Activated T-cell treated with anti-CD3 and anti-CD28 coated beads, Interleukin-2, amount 50 U/mL, for 72 hours (primary cell): ENCODE measurements at regions not wholly inside any gene's neighbourhood (a gene's known extent, or its start where the extent isn't known, plus 50 kb on each side); places are given as distances from the start of the nearest gene placed in this dataset.

Experiments
- ATAC-seq, 2 donors: fragments of 150-1000 bp; cut with Tn5 transposase; replicated peaks in 1 of 2; 2 replicates each; pipeline ENCODE4 v1.10.0; 2021; ENCODE audit warnings: moderate library complexity in 2 of 2, mild to moderate bottlenecking in 1 of 2
- DNase-seq, 2 donors: peaks; one replicate each; pipeline ENCODE4 v3.0.0; 2021 to 2022; ENCODE audit warnings: mixed read lengths in 1 of 2
- H3K27ac Mint-ChIP-seq: one replicate; pipeline ENCODE4 v1.8.0; 2022; ENCODE audit warnings: mild to moderate bottlenecking, moderate library complexity, mixed read lengths
- H3K27me3 Mint-ChIP-seq: one replicate; pipeline ENCODE4 v1.8.0; 2022; ENCODE audit warnings: low read depth, mixed read lengths
- H3K36me3 Mint-ChIP-seq, 2 donors: one replicate each; pipeline ENCODE4 v1.8.0; 2022; ENCODE audit warnings: mixed read lengths in 2 of 2, mild to moderate bottlenecking in 1 of 2; ENCODE audit not compliant: insufficient read depth in 2 of 2
- H3K4me1 Mint-ChIP-seq: one replicate; pipeline ENCODE4 v1.8.0; 2022; ENCODE audit warnings: low read depth, mixed read lengths
- H3K4me3 Mint-ChIP-seq, 2 donors: one replicate each; pipeline ENCODE4 v1.8.0; 2022; ENCODE audit warnings: mild to moderate bottlenecking in 2 of 2, mixed read lengths in 2 of 2, moderate library complexity in 2 of 2
- H3K9me3 Mint-ChIP-seq, 2 donors: one replicate each; pipeline ENCODE4 v1.8.0; 2022; ENCODE audit warnings: mixed read lengths in 2 of 2

DNA sequence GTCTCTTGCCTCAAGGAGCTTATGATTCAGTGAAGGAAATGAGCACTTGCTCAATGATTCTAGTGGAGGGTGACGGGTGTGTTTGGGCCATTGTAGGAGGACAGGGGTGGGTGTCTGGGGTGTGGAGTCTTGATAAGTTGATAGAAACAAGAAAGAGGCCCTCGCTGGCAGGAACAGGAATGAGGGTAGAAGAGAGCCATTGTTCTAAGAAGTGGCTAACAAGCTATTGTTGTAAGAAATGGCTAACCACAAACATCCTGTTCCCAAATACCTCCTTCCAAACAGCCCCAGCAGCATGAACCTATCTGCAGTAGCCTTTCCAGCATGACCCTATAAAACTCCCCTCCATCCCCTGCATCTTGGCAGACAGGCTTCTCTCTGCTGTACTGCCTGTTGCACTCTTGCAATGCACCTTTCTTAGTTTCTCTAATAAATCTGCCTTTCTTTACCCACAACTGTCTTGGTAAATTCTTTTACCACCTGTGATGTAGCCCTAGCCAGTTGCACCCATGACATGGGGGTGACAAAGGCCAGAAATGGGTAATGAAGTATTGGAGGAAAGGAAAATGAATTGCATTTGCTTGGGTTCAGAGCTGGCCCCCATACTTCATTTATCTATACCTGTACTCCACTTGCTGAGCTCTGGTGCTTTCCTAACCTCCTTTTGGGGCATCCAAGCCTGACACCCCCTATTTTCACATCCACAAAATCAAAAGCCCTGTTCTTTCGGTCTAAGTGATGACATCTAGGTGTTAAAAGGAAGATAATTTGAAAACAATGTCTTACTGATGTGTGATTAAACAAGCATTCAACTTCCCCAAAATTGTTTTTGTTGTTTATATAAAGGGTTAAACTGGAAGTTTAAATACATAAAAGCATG lies 389.1 kb downstream of the GRIN2B start:
- Mint-ChIP-seq H3K27me3 (no peaks in the 10 kb centered on the region), H3K27ac (no peak overlapping the region), H3K9me3 (peaks cover 3 to 4% of the 10 kb centered on the region in 2 donors), H3K4me3 (no peak overlapping the region), H3K36me3 (no peaks in the 10 kb centered on the region), H3K4me1 (no peaks in the 10 kb centered on the region)
- ATAC-seq (no peak), DNase-seq (no peak)

DNA sequence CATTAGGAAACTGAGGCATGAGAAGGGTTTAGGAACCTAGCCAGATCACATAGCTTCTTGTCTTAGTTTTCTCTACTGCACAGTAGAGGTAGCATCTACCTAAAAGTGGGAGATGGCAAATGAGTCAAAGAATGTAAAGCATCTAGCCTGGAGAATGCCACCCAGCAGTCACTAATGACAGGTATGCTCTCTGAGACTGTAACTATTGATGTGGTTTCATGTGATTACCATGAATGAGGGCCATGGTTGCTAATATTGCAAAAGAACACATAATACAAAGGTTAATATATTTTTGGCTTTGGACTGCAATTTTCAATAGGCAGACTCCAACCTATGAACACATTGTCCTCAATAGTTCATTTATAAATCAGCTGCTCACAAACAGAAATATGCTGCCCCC lies 389.9 kb downstream of the GRIN2B start:
- no peaks in the 10 kb centered on the region for H3K27me3 Mint-ChIP-seq
- H3K4me3 Mint-ChIP-seq: no peak overlapping the region
- H3K27ac Mint-ChIP-seq: no peak overlapping the region
- no peaks in the 10 kb centered on the region for H3K36me3 Mint-ChIP-seq
- ATAC-seq (no peak), DNase-seq (no peak)
- peaks cover 3 to 4% of the 10 kb centered on the region in 2 donors for H3K9me3 Mint-ChIP-seq
- H3K4me1 Mint-ChIP-seq: no peaks in the 10 kb centered on the region

DNA sequence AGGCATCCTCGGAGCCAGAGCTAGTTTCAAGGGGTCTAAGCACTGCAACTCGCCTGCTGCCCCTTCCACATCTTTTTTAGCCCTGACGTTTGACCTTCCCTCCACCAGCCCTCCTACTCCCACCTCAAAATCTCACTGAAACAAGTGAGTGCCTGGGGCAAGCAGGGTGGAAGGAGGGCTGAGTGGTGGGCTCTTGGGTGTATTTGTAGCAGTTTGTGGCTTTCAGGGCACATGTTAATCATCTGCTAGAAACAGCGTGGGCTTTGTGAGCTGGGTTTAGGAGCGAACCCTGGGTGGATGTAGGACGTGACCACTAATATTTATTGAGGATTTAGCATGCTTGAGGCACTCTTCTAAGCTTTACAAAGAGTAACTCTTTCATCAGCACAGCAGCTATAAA lies 390.3 kb downstream of the GRIN2B start:
- ATAC-seq: no peak
- DNase-seq: no peak
- Mint-ChIP-seq H3K27me3 (no peaks in the 10 kb centered on the region), H3K4me3 (no peak overlapping the region), H3K4me1 (no peaks in the 10 kb centered on the region), H3K36me3 (no peaks in the 10 kb centered on the region), H3K27ac (no peak overlapping the region), H3K9me3 (peaks cover 3 to 4% of the 10 kb centered on the region in 2 donors)

DNA sequence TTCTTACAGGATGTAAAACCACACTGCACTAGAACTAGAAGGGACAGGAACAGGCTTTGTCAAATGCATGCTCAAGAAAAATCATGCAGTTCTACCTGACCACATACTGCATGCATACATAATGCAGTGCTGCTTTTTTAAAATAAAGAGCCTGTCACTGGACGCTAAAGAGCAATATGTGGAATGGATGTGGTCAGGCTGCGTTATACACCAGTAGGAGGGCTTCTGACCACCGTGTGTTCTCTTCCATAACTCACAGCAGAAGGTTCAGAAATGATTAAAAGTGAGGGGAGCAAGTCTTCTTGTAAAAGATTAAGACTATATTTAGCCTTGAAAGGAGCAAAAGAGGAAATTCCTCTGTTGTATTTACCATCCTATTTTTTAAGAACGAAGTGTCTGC lies 392.0 kb downstream of the EMP1 start:
- Mint-ChIP-seq H3K27ac (no peak overlapping the region), H3K4me1 (no peaks in the 10 kb centered on the region), H3K4me3 (no peak overlapping the region), H3K36me3 (no peaks in the 10 kb centered on the region), H3K27me3 (no peaks in the 10 kb centered on the region), H3K9me3 (no peaks in the 10 kb centered on the region)
- DNase-seq (no peak), ATAC-seq (no peak)

DNA sequence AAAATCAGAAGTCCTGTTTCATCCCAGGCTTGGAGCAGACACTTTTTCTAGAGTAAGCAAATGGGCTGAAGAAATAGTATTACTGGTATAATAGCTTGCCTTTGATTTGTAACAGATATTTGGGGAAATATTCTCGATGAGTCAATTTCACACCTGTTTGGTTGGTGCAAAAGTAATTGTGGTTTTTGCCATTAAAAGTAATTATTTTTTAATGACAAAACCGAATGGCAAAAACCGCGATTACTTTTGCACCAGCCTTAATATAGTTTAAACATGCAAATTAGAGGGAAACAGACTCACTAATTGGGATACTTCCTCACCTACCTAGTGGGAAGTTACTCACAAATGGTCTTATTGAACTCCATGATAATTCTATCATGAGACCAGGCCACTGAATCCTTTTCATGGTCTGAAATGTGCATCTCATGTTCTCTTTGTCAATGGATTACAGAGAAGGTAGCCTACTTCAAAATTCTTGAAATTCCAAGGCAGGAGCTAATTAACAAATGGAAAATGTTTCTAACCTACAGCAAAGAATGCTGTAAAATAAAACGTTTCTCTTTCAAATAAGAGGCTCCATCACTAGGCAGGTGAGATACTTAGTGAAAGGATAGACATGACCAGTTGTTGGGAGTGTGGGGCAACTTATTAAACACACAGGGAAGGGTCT lies 391.3 kb downstream of the EMP1 start:
- Mint-ChIP-seq H3K4me1 (no peaks in the 10 kb centered on the region), H3K9me3 (no peaks in the 10 kb centered on the region), H3K27ac (no peak overlapping the region), H3K4me3 (no peak overlapping the region), H3K27me3 (no peaks in the 10 kb centered on the region), H3K36me3 (no peaks in the 10 kb centered on the region)
- DNase-seq: no peak
- ATAC-seq: no peak

DNA sequence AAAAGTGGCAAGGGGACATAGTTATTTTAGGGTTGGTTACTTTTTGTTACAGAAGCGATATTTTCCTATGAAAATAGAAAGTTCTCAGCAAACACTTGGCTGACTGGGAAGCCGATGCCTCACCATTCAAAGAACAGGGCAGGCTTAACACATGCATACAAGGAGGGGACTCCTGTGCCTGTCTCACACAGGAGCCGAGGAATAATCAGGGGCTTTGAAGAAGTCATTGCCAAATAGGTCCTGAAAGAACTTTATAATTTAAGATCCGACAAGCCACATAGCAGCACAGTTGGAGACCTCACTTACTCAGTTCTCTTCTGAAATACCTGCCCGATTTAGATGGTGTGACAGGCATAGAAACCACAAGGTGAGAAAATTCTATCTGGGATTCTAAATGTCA lies 389.8 kb downstream of the EMP1 start:
- Mint-ChIP-seq H3K4me1 (no peaks in the 10 kb centered on the region), H3K4me3 (no peak overlapping the region), H3K36me3 (no peaks in the 10 kb centered on the region), H3K27me3 (no peaks in the 10 kb centered on the region), H3K27ac (no peak overlapping the region), H3K9me3 (no peaks in the 10 kb centered on the region)
- ATAC-seq (no peak), DNase-seq (no peak)

DNA sequence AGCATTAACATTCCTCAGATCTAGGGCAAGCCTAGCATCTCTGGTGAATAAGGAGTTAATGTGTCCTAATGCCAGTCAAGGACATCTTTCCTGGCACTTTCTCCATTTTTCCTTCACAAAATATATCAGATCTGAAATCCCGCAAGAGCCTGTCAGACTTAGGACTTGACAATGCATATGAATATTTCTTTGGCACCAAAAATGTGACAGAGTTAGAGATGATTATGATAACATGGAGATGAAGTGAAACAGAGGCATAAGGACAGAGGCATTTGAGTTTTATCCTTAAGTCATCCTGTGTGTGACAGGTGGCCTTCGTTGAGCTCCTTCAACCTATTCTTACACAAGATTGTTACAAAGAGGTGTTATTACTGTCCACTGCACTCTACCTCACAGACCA lies 388.0 kb downstream of the EMP1 start:
- ATAC-seq (no peak), DNase-seq (no peak)
- Mint-ChIP-seq H3K4me1 (no peaks in the 10 kb centered on the region), H3K27me3 (peaks cover 6% of the 10 kb centered on the region), H3K4me3 (no peak overlapping the region), H3K27ac (no peak overlapping the region), H3K9me3 (no peaks in the 10 kb centered on the region), H3K36me3 (no peaks in the 10 kb centered on the region)

DNA sequence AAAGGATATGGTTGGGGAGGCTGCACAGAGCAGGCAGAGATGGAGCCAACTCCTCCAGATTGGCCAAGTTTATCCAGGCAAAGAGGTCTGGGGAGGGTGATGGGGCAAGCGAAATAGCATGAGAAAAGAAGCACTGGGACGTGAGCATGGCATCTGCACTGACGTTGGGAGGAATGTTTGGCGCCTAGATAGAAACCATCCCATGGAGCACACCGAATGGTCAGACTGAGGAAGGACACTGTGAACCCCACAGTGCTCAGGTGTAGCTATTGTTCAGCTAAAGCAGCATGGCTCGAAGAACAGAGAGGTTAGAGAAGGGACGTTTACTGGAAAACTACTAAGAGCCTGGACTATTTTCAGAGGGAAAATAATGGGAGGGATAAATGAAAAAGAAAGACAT lies 387.1 kb downstream of the EMP1 start:
- no peak for ATAC-seq
- Mint-ChIP-seq H3K27me3 (peaks cover 6% of the 10 kb centered on the region), H3K4me1 (no peaks in the 10 kb centered on the region), H3K9me3 (no peaks in the 10 kb centered on the region), H3K27ac (no peak overlapping the region), H3K36me3 (no peaks in the 10 kb centered on the region), H3K4me3 (no peak overlapping the region)
- DNase-seq: no peak

DNA sequence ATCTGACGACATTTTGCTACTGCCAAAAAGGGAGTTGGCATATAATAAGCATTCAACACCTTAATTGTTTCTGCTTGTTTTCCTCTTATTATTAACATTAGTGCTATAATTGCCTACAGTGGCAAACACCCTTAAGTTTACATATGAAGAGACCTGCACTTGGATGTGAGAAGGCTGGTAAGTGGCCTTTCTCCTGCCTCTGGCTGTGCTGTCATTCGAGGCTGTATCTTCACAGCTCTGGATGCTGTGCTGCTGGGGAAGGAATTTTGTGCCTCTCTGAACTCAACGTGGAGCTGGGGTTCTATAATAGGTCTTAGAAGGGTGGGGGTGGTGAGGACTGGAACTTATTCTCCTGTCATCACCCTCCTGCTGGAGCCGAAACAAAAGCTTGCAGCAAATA lies 385.9 kb downstream of the EMP1 start:
- Mint-ChIP-seq H3K4me1 (no peaks in the 10 kb centered on the region), H3K27ac (no peak overlapping the region), H3K4me3 (no peak overlapping the region), H3K27me3 (peaks cover 6% of the 10 kb centered on the region), H3K36me3 (no peaks in the 10 kb centered on the region), H3K9me3 (no peaks in the 10 kb centered on the region)
- no peak for DNase-seq
- no peak for ATAC-seq

DNA sequence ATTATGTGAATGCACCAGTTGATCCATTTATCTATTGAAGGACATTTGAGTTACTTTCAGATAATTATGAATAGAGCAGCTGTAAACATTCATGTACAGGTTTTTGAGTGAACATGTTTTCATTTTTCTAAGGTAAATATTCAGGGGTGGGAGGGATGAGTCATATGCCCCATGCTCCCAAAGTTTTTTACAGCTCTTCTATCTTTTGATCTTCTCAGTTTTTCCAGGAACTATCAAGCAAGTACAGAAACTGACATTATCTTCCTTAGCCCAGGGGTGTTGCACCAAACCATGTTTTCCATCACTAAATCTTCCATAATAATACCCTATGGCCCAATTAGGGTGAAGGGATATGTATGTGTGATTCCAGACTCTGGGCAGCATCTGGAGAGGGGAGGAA lies 384.5 kb downstream of the EMP1 start:
- Mint-ChIP-seq H3K4me1 (no peaks in the 10 kb centered on the region), H3K9me3 (no peaks in the 10 kb centered on the region), H3K27ac (no peak overlapping the region), H3K36me3 (no peaks in the 10 kb centered on the region), H3K4me3 (no peak overlapping the region), H3K27me3 (peaks cover 6% of the 10 kb centered on the region)
- no peak for ATAC-seq
- no peak for DNase-seq

DNA sequence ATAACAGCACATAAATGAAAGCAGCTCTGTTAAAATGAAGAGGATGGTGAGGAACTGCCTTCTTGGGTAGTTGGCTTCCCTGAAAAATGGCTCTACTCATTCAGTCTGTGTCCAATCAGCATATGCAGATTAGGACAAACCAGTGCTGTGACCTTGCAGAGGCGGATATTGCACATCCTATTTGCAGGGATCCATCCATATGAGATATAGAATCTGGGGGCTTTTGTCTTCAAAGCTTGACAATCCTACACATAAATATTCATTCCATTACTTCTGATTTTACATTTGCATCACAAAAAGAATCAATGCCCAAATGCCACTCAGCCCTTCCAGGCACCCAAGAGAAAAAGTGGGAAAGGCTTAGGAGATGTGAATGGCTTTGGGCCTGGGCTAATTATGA lies 383.7 kb downstream of the EMP1 start:
- no peak for ATAC-seq
- no peak overlapping the region for H3K4me3 Mint-ChIP-seq
- no peaks in the 10 kb centered on the region for H3K9me3 Mint-ChIP-seq

DNA sequence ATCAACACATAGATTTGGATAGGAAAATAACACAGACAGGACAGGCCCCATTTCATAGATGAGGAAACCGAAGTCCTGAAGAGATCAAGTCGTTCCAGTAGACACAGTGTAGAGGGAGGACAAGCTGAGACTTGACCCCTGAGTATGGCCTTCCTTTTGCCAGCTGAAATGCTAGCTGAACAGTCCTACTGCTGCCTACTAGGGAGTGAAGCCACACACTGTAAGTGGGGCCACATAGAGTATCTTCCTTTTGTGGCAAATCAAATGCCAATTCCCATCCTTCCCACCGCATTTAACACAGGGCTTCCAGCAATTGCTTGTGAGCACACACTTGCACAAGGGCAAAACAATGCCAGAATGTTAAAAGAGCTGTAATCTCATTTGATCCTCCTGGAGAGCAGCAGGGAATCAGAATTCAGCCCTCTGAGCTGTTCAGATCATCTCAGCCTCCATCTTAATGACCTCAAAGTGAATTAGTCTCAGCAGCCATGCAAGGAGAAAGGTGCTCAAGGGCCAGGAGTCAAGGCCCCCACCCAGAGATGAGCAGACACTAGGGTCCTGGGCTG lies 380.5 kb downstream of the EMP1 start:
- no peak overlapping the region for H3K27ac Mint-ChIP-seq
- DNase-seq (no peak), ATAC-seq (no peak)
- H3K36me3 Mint-ChIP-seq: no peaks in the 10 kb centered on the region
- H3K27me3 Mint-ChIP-seq: peaks cover 6% of the 10 kb centered on the region
- no peak overlapping the region for H3K4me3 Mint-ChIP-seq
- H3K9me3 Mint-ChIP-seq: no peaks in the 10 kb centered on the region
- no peaks in the 10 kb centered on the region for H3K4me1 Mint-ChIP-seq

More for the DNA sequence above, 383.7 kb downstream of the EMP1 start:
- H3K27me3 Mint-ChIP-seq: peaks cover 6% of the 10 kb centered on the region
- no peaks in the 10 kb centered on the region for H3K36me3 Mint-ChIP-seq
- H3K27ac Mint-ChIP-seq: no peak overlapping the region
- H3K4me1 Mint-ChIP-seq: no peaks in the 10 kb centered on the region
- DNase-seq: no peak

DNA sequence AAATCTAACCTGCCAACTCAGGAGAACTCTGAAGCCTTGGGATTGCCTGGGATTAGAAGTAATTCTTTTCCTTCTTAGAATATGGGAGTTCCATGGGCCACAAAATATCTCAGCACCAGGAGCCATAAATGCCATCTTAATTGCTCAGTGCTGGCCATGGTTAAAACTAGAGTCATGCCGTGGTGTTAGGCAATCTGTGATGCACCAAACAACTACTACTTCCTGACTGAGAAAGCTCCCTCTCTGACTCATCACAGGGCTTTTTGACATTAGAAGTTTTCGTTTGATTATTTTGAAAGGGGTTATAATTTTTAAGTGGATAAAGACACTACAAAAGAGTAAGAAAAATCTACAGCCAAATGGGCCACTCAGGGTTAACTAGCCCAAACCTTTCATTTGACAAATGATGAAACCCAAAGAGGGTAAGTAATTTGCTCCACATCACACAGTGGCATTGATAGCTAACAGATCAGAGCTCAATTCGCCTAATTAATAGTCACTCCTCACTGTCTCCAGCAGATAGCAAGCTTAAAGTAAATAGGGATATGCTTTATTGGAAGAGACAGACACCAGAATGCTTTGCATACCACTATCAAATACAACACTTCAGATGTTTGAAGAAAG lies 377.3 kb downstream of the EMP1 start:
- H3K36me3 Mint-ChIP-seq: no peaks in the 10 kb centered on the region
- no peak overlapping the region for H3K27ac Mint-ChIP-seq
- ATAC-seq (no peak), DNase-seq (no peak)
- no peaks in the 10 kb centered on the region for H3K27me3 Mint-ChIP-seq
- no peak overlapping the region for H3K4me3 Mint-ChIP-seq
- H3K4me1 Mint-ChIP-seq: no peaks in the 10 kb centered on the region
- no peaks in the 10 kb centered on the region for H3K9me3 Mint-ChIP-seq
